HG02610 (cell line): ENCODE measurements at regions not wholly inside any gene's neighbourhood (a gene's known extent, or its start where the extent isn't known, plus 50 kb on each side); places are given as distances from the start of the nearest gene placed in this dataset.

Experiments used
- ATAC-seq: cut with Tn5 transposase; IDR thresholded peaks from one replicate; pipeline ENCODE4 v1.9.1; 2021; ENCODE audit warnings: mild to moderate bottlenecking, moderate library complexity; ENCODE audit not compliant: unreplicated experiment

DNA sequence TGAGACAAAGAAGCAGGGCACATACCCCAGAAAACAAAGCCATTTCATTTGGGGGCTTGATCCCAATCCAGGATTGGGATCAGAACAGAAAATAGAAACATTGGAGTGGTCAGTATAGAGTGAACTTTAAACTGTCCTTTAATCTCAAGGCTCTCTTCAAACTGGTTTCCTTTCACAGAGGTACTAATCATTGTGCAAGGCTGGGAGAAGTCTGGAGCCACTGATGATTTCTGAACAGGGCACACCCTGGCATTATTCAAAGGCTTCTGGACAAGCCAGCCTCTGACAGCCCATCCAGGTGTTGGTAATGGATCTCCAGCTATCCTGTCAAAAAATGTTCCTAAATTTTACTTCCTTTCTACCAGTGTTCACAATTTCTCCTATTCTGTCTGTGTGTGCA lies 244.5 kb downstream of the DDX3Y start:
- no peak for ATAC-seq

DNA sequence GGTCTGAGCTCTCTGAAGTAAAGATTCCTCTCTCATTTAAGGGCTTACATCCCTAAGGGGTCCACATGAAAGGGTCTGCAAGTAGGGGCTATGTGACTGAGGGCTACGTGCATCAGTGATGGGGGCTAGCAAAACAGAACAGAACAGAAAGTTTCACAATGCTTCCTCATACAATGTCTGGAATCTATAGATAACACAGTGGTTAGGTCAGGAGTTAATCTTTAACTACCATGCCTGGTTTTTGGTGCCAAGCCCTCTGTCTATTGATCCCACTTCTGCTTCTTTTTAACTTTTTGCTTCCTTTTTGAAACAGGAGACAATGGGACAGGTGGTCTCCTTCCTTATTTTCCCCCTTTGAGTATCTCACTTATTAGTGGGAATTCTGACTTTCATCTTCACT lies 263.0 kb downstream of the DDX3Y start:
- no peak for ATAC-seq

DNA sequence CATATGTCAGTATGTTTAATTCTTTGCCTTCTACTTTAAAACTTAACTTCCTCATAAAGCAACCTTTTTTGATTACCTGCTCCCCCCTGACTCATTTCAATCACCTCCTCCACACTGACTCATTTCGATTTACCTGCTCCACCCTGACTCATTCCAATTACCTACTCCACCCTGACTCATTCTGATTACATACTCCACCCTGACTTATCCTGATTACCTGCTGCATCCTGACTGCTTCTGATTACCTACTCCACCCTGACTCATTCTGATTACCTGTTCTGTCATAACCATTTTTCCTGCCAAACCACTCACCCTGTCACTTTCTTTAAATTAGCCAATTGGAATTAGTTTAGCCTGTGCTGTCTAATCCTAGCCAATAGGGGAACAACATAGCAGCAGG lies 263.6 kb downstream of the DDX3Y start:
- ATAC-seq, result peak; percentile 44
